PC-9 (cell line): ENCODE measurements at regions not wholly inside any gene's neighbourhood (a gene's known extent, or its start where the extent isn't known, plus 50 kb on each side); places are given as distances from the start of the nearest gene placed in this dataset.

Experiments
- EZH2 ChIP-seq: fragments of 200-600 bp; sonication (generic); IDR thresholded peaks from 2 replicates; pipeline ENCODE4 v1.8.0; 2017; ENCODE audit warnings: antibody characterized with exemption, low read depth
- TF ChIP-seq, protein P1 (sequence below): fragments of 200-600 bp; sonication (generic); conservative IDR thresholded peaks from 2 replicates; pipeline ENCODE4 v1.6.1; 2017; ENCODE audit warnings: mixed run types, antibody characterized with exemption, mild to moderate bottlenecking, moderate library complexity

DNA sequence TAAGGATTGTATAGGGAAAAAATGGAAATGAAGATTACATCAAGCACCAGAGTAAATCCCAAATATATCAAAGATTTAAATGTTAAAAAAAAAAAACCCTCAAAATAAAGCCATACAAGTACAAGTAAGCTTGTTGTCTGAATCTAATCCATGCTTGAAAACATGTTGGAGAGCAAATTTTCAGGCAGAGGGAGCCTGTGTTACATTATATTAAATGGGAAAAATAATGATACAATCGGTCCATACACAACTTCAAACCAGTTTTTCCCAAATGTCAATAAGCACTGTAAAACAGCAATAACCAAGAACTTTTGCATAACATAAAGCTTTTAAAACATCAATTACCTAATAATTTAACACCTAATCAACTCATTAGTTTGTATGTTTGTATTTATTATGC is 949.4 kb upstream of the ADGRL4 start:
- TF ChIP-seq, protein P1, sequence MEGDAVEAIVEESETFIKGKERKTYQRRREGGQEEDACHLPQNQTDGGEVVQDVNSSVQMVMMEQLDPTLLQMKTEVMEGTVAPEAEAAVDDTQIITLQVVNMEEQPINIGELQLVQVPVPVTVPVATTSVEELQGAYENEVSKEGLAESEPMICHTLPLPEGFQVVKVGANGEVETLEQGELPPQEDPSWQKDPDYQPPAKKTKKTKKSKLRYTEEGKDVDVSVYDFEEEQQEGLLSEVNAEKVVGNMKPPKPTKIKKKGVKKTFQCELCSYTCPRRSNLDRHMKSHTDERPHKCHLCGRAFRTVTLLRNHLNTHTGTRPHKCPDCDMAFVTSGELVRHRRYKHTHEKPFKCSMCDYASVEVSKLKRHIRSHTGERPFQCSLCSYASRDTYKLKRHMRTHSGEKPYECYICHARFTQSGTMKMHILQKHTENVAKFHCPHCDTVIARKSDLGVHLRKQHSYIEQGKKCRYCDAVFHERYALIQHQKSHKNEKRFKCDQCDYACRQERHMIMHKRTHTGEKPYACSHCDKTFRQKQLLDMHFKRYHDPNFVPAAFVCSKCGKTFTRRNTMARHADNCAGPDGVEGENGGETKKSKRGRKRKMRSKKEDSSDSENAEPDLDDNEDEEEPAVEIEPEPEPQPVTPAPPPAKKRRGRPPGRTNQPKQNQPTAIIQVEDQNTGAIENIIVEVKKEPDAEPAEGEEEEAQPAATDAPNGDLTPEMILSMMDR, result no peak
- TF ChIP-seq EZH2, result no peak
